ENCODE measurements at regions not wholly inside any gene's neighbourhood (a gene's known extent, or its start where the extent isn't known, plus 50 kb on each side); places are given as distances from the start of the nearest gene placed in this dataset.

GRCh38 chr6:67201563-67201962 is 1433.5 kb upstream of the ADGRB3 start:
- Histone ChIP-seq H3K36me3 (no peaks in the 10 kb centered on the region), H3K9me3 (peaks cover 0 to 10% of the 10 kb centered on the region in 2 donors), H3K27ac (no peak overlapping the region), H3K4me1 (no peaks in the 10 kb centered on the region), H3K27me3 (no peaks in the 10 kb centered on the region), H3K4me3 (no peak overlapping the region)
- in situ Hi-C loops (cut with MboI; ENCODE audit: low pct_ligation_motif_present in 1 of 4, low pct_unique_long_range_greater_than_20kb in 1 of 4, low sequenced_read_pairs in 3 of 4) (no loop called here), intact Hi-C loops (cut with DNase I; ENCODE audit: low total_unique reads) (no loop called here)
- TF ChIP-seq CTCF (IDR thresholded peaks at IDR 0.05), result no peak
- no peak for TF ChIP-seq POLR2A (IDR thresholded peaks at IDR 0.05)
- no peak for TF ChIP-seq POLR2AphosphoS5 (IDR thresholded peaks at IDR 0.05)
- TF ChIP-seq EP300 (IDR thresholded peaks at IDR 0.05; ENCODE audit: low read depth), result no peak
- 95% methylated on average over 13 of the region's 13 CpGs; no CpG with 5 or more reads in 1 of the 2 donors for WGBS, 2 donors (ENCODE audit: low coverage in 1 of 2)
- DNase-seq, result no peak

- WGBS, 2 donors (ENCODE audit: low coverage in 1 of 2), result 70% methylated on average over 4 of the region's 7 CpGs; no CpG with 5 or more reads in 1 of the 2 donors
- no peak for DNase-seq
- no peak overlapping the region for H3K4me3 ChIP-seq
- no peak overlapping the region for H3K27ac ChIP-seq
- TF ChIP-seq CTCF (IDR thresholded peaks at IDR 0.05) (no peak), POLR2AphosphoS5 (IDR thresholded peaks at IDR 0.05) (no peak), EP300 (IDR thresholded peaks at IDR 0.05; ENCODE audit: low read depth) (no peak), POLR2A (IDR thresholded peaks at IDR 0.05) (no peak)
- peaks cover 0 to 10% of the 10 kb centered on the region in 2 donors for H3K9me3 ChIP-seq
- no peaks in the 10 kb centered on the region for H3K36me3 ChIP-seq
- in situ Hi-C loops (cut with MboI; ENCODE audit: low pct_ligation_motif_present in 1 of 4, low pct_unique_long_range_greater_than_20kb in 1 of 4, low sequenced_read_pairs in 3 of 4) (no loop called here), intact Hi-C loops (cut with DNase I; ENCODE audit: low total_unique reads) (no loop called here)
- no peaks in the 10 kb centered on the region for H3K4me1 ChIP-seq
- no peaks in the 10 kb centered on the region for H3K27me3 ChIP-seq
Observed at GRCh38 chr6:67200626-67201403, 1434.3 kb upstream of the ADGRB3 start.

GRCh38 chr6:67199425-67199824 is 1435.7 kb upstream of the ADGRB3 start:
- Histone ChIP-seq H3K27me3 (no peaks in the 10 kb centered on the region), H3K4me1 (no peaks in the 10 kb centered on the region), H3K9me3 (peaks cover 0 to 14% of the 10 kb centered on the region in 2 donors), H3K36me3 (no peaks in the 10 kb centered on the region), H3K27ac (no peak overlapping the region), H3K4me3 (no peak overlapping the region)
- DNase-seq, result no peak
- 55% methylated on average over 6 of the region's 6 CpGs for WGBS, 2 donors (ENCODE audit: low coverage in 1 of 2)
- in situ Hi-C loops (cut with MboI; ENCODE audit: low pct_ligation_motif_present in 1 of 4, low pct_unique_long_range_greater_than_20kb in 1 of 4, low sequenced_read_pairs in 3 of 4) (no loop called here), intact Hi-C loops (cut with DNase I; ENCODE audit: low total_unique reads) (no loop called here)
- TF ChIP-seq POLR2A (IDR thresholded peaks at IDR 0.05) (no peak), CTCF (IDR thresholded peaks at IDR 0.05) (no peak), EP300 (IDR thresholded peaks at IDR 0.05; ENCODE audit: low read depth) (no peak), POLR2AphosphoS5 (IDR thresholded peaks at IDR 0.05) (no peak)

GRCh38 chr6:67190733-67191132 is 1444.3 kb upstream of the ADGRB3 start:
- Histone ChIP-seq H3K9me3 (peaks cover 0 to 7% of the 10 kb centered on the region in 2 donors), H3K36me3 (no peaks in the 10 kb centered on the region), H3K27ac (no peak overlapping the region), H3K27me3 (no peaks in the 10 kb centered on the region), H3K4me3 (no peak overlapping the region), H3K4me1 (no peaks in the 10 kb centered on the region)
- in situ Hi-C loops (cut with MboI; ENCODE audit: low pct_ligation_motif_present in 1 of 4, low pct_unique_long_range_greater_than_20kb in 1 of 4, low sequenced_read_pairs in 3 of 4), result no loop called here
- no peak for TF ChIP-seq POLR2A (IDR thresholded peaks at IDR 0.05)
- no peak for TF ChIP-seq CTCF (IDR thresholded peaks at IDR 0.05)
- TF ChIP-seq POLR2AphosphoS5 (IDR thresholded peaks at IDR 0.05), result no peak
- no peak for TF ChIP-seq EP300 (IDR thresholded peaks at IDR 0.05; ENCODE audit: low read depth)
- no peak for DNase-seq
- intact Hi-C loops (cut with DNase I; ENCODE audit: low total_unique reads), result no loop called here
